Stimulated activated CD4-positive, alpha-beta T cell treated with anti-CD3 and anti-CD28 coated beads, Interleukin-4, amount 100 ng/mL, for 24 hours (primary cell): ENCODE measurements at regions not wholly inside any gene's neighbourhood (a gene's known extent, or its start where the extent isn't known, plus 50 kb on each side); places are given as distances from the start of the nearest gene placed in this dataset.

Experiments used
- DNase-seq: peaks from one replicate; pipeline ENCODE4 v3.0.0-alpha.2; 2020

- DNase-seq: no peak
These were observed 104.9 kb upstream of the RUNX3 start for GRCh38 chr1:25034736-25035522.

GRCh38 chr1:25033828-25034705 is 104.0 kb upstream of the RUNX3 start:
- DNase-seq: no peak

GRCh38 chr1:25033030-25033827 is 103.2 kb upstream of the RUNX3 start:
- no peak for DNase-seq

GRCh38 chr1:25031966-25032667 is 102.0 kb upstream of the RUNX3 start:
- DNase-seq: peak; percentile 58

- peak; percentile 71 for DNase-seq
These were observed 101.5 kb upstream of the RUNX3 start for GRCh38 chr1:25031601-25031965.

DNA sequence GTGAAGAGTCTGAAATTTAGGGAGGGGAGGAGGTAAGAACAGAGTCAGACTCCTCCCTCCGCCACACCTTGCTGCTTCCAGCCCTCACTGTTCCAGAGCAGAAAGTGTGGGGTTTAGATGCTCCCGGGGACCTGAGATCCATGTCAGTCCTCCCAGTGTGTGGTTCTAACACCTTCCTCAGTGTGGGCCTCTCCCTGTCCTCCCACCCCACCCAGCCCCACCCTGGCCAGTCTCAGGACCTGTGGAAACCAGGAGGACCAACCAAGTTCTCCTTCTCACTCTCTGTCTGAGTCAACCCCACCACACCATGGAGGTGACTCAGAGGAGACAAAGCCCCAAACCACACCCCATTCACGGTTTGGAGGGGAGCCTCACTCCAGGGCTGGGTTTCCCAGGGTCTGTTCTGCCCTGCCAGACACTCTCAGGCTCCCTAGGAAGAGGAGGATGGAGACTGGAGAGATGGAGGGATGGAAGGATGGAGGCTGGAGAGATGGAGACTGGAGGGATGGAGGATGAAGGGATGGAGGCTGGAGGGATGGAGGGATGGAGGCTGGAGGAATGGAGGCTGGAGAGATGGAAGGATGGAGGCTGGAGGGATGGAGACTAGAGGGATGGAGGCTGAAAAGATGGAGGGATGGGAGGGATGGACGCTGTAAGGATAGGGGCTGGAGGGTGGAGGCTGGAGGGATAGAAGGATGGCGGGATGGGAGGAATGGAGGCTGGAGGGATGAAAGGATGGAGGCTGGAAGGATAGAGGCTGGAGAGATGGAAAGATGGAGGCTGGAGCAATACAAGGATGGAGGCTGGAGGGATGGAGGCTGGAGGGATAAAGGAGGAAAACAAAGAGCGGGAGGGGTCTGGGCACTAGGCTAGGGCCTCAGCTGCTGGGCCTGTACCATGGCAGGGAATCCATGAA is 100.9 kb upstream of the RUNX3 start:
- DNase-seq: peak; percentile 86

DNA sequence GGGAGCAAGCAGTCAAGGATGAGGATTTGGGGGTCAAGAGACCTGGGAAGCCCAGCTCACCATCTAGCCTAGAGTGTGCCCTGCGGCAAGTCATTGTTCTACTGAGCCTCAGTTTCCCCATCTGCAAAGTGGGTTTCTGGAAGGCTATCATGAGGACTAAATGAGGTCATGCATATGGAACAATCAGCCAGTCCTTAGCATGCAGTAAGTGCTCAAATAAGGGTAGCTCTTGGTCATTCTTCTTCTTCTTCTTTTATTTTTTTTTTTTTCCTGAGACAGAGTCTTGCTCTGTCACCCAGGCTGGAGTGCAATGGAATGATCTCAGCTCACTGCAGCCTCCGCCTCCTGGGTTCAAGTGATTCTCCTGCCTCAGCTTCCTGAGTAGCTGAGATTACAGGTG is 99.9 kb upstream of the RUNX3 start:
- no peak for DNase-seq

GRCh38 chr1:25028907-25029599 is 99.0 kb upstream of the RUNX3 start:
- peak; percentile 30 for DNase-seq

- DNase-seq: no peak
These were observed 98.5 kb upstream of the RUNX3 start for GRCh38 chr1:25028587-25028906.

- no peak for DNase-seq
These were observed 97.9 kb upstream of the RUNX3 start for GRCh38 chr1:25027822-25028586.

GRCh38 chr1:25026730-25027450 is 96.8 kb upstream of the RUNX3 start:
- DNase-seq: no peak

GRCh38 chr1:25026304-25026703 is 96.2 kb upstream of the RUNX3 start:
- no peak for DNase-seq

GRCh38 chr1:25024615-25025350 is 94.7 kb upstream of the RUNX3 start:
- DNase-seq: no peak

DNA sequence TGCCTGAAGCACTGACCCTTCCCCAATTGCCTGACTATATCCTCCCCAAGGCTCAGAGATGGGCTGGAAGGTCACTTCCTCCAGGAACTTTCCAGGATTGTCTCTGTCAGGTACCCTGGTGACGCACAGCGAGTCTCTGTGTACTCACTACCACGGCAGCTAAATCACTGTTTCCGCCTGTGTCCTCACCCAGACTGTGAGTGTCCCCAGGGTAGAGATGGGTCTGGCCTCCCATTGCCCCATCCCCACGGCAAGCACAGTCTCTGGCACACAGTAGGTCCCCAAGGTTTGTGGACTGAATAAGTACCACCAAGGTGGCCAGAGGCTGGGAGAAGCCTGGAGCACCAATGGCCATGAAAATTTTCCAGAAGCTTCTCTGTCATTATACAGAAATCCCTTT is 93.8 kb upstream of the RUNX3 start:
- DNase-seq: no peak

DNA sequence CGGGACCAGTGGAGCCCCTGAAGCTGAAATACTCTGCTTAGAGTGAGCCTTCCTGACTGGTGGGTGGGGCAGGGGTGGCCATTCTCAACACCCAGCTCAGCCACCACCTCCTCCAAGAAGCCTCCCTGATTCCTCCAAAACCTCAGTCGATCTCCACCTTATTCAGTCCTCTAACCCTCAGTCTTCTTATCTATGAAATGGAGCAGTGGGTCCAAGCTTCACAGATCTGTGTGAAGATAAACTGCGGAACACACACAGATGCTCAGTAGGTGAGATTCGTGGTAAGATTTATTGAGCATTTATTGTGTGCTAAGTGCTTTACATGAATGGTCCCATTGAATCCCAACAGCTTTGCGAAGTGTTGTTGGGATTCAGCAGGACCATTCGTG is 93.1 kb upstream of the RUNX3 start:
- DNase-seq: no peak

DNA sequence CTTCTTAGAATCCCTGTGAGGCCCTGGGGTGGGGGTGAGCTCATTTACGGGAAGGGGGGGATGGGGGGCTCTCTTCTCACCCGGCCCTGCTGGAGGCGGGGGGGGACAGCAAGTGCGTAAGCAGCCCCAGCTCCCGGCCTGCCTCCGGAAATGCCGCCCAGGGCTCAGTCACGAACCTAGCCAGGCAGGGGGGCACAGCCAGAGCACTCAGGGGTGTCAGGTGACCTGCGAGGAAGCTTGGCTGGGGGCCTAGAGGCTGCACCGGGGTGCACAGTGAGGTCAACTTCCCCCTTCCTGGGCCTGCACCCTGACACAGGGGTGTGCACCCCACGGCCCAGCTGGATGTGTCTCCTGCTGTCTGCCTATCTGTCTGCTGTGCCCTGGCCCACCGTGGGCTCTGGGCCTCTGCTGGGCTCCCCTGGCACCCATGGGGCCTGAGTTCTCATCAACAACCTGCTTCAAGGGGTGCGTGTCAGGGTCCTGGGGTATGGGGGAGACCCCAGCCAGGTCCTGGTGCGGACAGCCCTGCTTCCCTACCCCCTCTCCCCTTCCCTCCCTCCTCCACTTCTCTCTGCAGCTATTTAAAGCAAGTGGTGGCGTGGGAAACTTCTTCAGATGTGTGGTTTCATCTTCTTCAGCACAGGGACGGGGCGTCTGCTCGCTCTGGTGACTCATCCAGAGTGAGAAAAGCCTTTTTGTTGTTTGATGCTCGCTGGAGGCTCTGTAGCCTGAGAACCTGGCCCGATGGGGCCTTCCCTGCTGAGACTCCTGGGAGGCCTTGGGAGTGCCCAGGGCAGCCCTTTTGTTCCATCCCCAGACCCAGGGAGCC is 92.5 kb upstream of the RUNX3 start:
- peak; percentile 91 for DNase-seq

DNA sequence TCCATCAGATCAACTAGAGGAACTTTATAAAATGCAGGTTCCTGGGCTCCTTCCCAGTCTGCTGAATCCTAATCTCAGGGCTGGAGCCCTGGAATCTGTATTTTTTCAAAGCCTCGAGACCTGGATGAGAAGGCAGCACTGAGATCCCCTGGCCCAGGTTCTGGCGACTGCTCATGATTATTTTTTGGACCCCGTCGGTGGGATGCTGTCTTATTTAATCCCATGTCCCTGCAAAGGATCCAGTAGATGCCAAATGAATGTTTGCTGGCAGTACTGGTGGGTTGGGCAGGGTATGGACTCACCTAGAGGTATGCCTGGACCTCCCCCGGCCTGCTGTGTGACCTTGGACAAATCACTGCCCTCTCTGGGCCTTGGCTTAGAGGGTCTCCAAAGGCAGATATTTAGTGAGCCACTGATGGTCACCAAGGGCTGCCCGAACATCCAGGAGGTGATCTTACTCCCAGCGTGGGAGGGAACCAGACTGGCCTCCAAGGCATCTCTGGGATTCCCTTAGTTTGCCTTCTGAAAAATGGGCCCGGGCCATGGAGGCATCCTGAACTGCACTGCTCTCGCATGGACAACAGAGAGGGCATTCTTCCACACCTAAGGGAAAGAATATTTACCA is 91.6 kb upstream of the RUNX3 start:
- DNase-seq: no peak
